ENCODE measurements at regions not wholly inside any gene's neighbourhood (a gene's known extent, or its start where the extent isn't known, plus 50 kb on each side); places are given as distances from the start of the nearest gene placed in this dataset.

DNA sequence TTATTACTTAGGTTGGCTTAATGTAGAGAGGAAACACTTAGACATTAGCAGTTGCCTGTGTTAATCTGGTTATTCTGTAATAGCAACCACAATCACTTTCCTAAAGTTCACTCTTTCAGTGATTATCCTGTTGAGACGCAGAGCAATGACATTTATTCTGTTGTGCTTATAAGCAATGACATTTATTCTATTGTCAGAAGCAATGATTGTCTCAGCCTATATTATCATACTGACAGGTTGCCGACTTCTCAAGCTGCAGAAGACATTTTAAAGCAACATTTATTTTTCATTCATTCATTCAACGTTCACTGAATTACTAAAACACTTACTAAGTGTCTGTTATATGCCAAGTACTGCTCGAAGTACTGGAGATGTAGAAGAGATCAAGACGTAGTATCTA, 193.5 kb upstream of the SLITRK3 start (continued):
- TF ChIP-seq, protein P1, sequence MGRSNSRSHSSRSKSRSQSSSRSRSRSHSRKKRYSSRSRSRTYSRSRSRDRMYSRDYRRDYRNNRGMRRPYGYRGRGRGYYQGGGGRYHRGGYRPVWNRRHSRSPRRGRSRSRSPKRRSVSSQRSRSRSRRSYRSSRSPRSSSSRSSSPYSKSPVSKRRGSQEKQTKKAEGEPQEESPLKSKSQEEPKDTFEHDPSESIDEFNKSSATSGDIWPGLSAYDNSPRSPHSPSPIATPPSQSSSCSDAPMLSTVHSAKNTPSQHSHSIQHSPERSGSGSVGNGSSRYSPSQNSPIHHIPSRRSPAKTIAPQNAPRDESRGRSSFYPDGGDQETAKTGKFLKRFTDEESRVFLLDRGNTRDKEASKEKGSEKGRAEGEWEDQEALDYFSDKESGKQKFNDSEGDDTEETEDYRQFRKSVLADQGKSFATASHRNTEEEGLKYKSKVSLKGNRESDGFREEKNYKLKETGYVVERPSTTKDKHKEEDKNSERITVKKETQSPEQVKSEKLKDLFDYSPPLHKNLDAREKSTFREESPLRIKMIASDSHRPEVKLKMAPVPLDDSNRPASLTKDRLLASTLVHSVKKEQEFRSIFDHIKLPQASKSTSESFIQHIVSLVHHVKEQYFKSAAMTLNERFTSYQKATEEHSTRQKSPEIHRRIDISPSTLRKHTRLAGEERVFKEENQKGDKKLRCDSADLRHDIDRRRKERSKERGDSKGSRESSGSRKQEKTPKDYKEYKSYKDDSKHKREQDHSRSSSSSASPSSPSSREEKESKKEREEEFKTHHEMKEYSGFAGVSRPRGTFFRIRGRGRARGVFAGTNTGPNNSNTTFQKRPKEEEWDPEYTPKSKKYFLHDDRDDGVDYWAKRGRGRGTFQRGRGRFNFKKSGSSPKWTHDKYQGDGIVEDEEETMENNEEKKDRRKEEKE (IDR thresholded peaks at IDR 0.05): no peak
- TF ChIP-seq LARP7 (IDR thresholded peaks at IDR 0.05): no peak
- no peak for TF ChIP-seq IRF4 (IDR thresholded peaks at IDR 0.05; ENCODE audit: low read depth, low read length)

DNA sequence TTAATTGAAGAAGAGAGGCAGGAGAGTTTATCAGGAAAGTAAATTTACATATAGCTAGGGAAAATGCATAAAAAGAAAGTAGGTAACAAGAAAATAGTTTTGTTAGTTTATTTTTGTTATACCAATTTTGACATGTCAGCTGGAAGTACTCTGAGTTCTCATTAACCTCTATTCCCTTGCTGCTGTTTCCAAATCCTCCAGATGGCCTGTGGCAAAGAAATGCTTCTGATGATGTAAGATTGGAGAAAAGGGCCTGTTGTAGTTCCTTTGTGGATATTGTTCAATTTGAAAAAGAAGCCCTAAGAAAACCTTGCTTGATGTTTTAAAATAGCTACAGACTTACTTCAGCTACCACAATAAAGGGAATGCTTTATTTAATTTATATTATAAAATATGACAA, 192.9 kb upstream of the SLITRK3 start:
- Histone ChIP-seq H3K79me2 (ENCODE audit: control insufficient read depth, insufficient read depth, low read length) (no peaks in the 10 kb centered on the region), H3K9ac (ENCODE audit: control insufficient read depth, insufficient read depth, low read length) (no peak overlapping the region), H3K4me1 (ENCODE audit: control insufficient read depth, insufficient read depth, low read length) (no peaks in the 10 kb centered on the region), H4K20me1 (ENCODE audit: control insufficient read depth, insufficient read depth) (no peaks in the 10 kb centered on the region), H3K4me2 (ENCODE audit: control insufficient read depth, insufficient read depth) (no peak overlapping the region), H2AFZ (ENCODE audit: control insufficient read depth, low read depth, low read length) (no peak overlapping the region), H3K36me3 (ENCODE audit: control insufficient read depth in 2 of 2, insufficient read depth in 2 of 2, low read length in 1 of 2) (no peaks in the 10 kb centered on the region), H3K27me3 (replicated peaks in 1 of 2; ENCODE audit: control insufficient read depth in 2 of 2, insufficient read depth in 2 of 2, low read length in 1 of 2) (no peaks in the 10 kb centered on the region), H3K9me3 (replicated peaks; ENCODE audit: control insufficient read depth, insufficient read depth, low read length) (no peaks in the 10 kb centered on the region), H3K4me3 (no peak overlapping the region), H3K27ac (ENCODE audit: control insufficient read depth, insufficient read depth) (no peak overlapping the region)
- FAIRE-seq (no peak), ATAC-seq (no peak), DNase-seq (ENCODE audit: low read depth, low spot score) (no peak)
- TF ChIP-seq FOXM1 (IDR thresholded peaks at IDR 0.05; ENCODE audit: low read depth, low read length): no peak
- ChIA-PET POLR2A (interaction anchor here (0.9 kb wide), 1 partner anchor 9 kb away, joined by 3 read pairs; no protein-coding TSS in a partner anchor), RAD21 (ENCODE audit: unreplicated experiment) (no interaction called here), SMC1A (ENCODE audit: uncharacterized antibody, unreplicated experiment) (interaction anchor here (3.1 kb wide), 1 partner anchor 27 kb away, joined by 8 read pairs; no protein-coding TSS in a partner anchor), CTCF (no interaction called here)
- BruUV-seq (replicated peaks): no TSS peak
- in situ Hi-C loops (cut with MboI) (no loop called here), intact Hi-C loops (cut with micrococcal nuclease; ENCODE audit: unreplicated experiment) (no loop called here)

DNA sequence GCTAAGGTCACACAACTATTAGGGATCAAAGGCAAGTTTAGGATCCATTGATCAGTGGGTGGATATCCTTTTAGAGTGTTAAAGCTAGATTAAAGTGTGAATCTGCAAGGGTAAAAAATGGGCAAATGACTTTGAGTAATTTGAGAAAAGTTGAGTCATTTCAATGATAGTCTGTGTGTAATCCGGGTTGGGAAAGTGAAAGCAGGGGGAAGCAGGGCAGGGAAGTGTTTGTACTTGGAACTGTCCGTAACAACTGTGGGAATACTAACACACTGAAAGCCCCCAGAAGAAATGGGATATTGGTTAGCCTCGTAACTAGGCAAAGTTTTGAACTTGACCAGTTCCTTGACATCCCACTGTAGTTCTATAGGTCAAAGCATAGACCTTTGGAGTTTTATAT, 187.2 kb upstream of the SLITRK3 start:
- SMC1A ChIA-PET (ENCODE audit: uncharacterized antibody, unreplicated experiment): no interaction called here
- no peak for DNase-seq (ENCODE audit: low read depth, low spot score)
- Histone ChIP-seq H3K9ac (ENCODE audit: control insufficient read depth, insufficient read depth, low read length) (no peak overlapping the region), H3K27ac (ENCODE audit: control insufficient read depth, insufficient read depth) (no peak overlapping the region), H3K79me2 (ENCODE audit: control insufficient read depth, insufficient read depth, low read length) (no peaks in the 10 kb centered on the region), H3K4me3 (no peak overlapping the region), H3K4me2 (ENCODE audit: control insufficient read depth, insufficient read depth) (no peak overlapping the region), H3K36me3 (ENCODE audit: control insufficient read depth in 2 of 2, insufficient read depth in 2 of 2, low read length in 1 of 2) (no peaks in the 10 kb centered on the region), H3K9me3 (replicated peaks; ENCODE audit: control insufficient read depth, insufficient read depth, low read length) (no peaks in the 10 kb centered on the region), H3K27me3 (replicated peaks in 1 of 2; ENCODE audit: control insufficient read depth in 2 of 2, insufficient read depth in 2 of 2, low read length in 1 of 2) (no peaks in the 10 kb centered on the region), H4K20me1 (ENCODE audit: control insufficient read depth, insufficient read depth) (no peaks in the 10 kb centered on the region), H2AFZ (ENCODE audit: control insufficient read depth, low read depth, low read length) (no peak overlapping the region), H3K4me1 (ENCODE audit: control insufficient read depth, insufficient read depth, low read length) (no peaks in the 10 kb centered on the region)
- no peak for FAIRE-seq
- POLR2A ChIA-PET: no interaction called here
- CTCF ChIA-PET: interaction anchor here (0.7 kb wide), 1 partner anchor 12 kb away, joined by 3 read pairs; no protein-coding TSS in a partner anchor
- WGBS (ENCODE audit: insufficient coverage, insufficient replicate concordance, low lambda C conversion rate, missing lambda C conversion rate): 3% methylated on average over 3 of the region's 3 CpGs
- BruUV-seq (replicated peaks): no TSS peak
- ATAC-seq: no peak
- in situ Hi-C loops (cut with MboI): no loop called here
- RAD21 ChIA-PET (ENCODE audit: unreplicated experiment): no interaction called here
- TF ChIP-seq SRF (IDR thresholded peaks at IDR 0.05; ENCODE audit: low read depth in 2 of 2, low read length in 2 of 2) (no peak), NFYA (IDR thresholded peaks at IDR 0.05; ENCODE audit: borderline replicate concordance, low read depth, low read length) (no peak), SIX5 (IDR thresholded peaks at IDR 0.05; ENCODE audit: low read depth, low read length, severe bottlenecking) (no peak), MYC (IDR thresholded peaks at IDR 0.05; ENCODE audit: insufficient read depth, insufficient read length, insufficient replicate concordance, low read length, severe bottlenecking) (no peak)
- TF ChIP-seq, protein P2, sequence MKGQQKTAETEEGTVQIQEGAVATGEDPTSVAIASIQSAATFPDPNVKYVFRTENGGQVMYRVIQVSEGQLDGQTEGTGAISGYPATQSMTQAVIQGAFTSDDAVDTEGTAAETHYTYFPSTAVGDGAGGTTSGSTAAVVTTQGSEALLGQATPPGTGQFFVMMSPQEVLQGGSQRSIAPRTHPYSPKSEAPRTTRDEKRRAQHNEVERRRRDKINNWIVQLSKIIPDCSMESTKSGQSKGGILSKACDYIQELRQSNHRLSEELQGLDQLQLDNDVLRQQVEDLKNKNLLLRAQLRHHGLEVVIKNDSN (IDR thresholded peaks at IDR 0.05; ENCODE audit: borderline replicate concordance, extremely low read length, insufficient read depth, low read depth, low read length): no peak
- intact Hi-C loops (cut with micrococcal nuclease; ENCODE audit: unreplicated experiment): no loop called here

Data from GM12878 (cell line).